ENCODE measurements at regions not wholly inside any gene's neighbourhood (a gene's known extent, or its start where the extent isn't known, plus 50 kb on each side); places are given as distances from the start of the nearest gene placed in this dataset.

DNA sequence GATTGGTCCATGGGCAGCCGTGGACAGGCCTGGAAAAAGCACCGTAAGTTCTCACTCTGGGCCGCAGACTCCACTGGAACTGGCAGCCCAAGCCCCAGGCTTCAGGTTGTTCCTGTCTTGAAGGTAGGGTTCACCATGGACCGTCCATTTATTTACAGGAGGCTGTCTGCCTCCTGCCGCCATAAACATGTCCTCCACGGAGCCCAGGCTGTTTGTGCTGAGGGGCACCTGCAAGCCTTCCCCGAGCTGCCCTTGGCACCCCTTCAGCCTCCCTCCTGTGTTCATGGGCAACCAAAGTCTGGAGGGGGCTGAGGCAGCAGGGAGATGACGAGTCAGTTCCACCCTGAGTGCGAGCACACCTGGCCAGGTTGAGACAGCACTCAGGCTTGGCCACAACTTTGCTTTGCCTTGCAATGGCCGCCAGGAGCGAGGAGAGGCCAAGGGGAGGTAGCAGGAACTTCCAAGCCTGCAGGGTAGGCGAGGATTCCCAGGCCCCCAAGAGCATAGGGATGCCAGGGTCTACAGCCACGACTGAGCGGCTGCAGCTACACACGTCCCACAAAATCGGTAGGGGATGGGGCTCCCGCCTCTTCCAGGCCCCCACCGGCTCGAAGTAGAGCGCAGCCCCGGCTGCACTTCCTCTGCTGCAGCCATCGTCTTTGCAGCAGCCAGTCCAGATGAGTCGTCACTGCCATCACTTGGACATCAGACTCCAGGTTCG, 1625.6 kb upstream of the ACO1 start:
- H3K36me3 Mint-ChIP-seq (ENCODE audit: low read depth), result no peaks in the 10 kb centered on the region
- no peak overlapping the region for H3K27ac Mint-ChIP-seq
- H3K9me3 Mint-ChIP-seq, result no peaks in the 10 kb centered on the region
- TF ChIP-seq, protein P1, sequence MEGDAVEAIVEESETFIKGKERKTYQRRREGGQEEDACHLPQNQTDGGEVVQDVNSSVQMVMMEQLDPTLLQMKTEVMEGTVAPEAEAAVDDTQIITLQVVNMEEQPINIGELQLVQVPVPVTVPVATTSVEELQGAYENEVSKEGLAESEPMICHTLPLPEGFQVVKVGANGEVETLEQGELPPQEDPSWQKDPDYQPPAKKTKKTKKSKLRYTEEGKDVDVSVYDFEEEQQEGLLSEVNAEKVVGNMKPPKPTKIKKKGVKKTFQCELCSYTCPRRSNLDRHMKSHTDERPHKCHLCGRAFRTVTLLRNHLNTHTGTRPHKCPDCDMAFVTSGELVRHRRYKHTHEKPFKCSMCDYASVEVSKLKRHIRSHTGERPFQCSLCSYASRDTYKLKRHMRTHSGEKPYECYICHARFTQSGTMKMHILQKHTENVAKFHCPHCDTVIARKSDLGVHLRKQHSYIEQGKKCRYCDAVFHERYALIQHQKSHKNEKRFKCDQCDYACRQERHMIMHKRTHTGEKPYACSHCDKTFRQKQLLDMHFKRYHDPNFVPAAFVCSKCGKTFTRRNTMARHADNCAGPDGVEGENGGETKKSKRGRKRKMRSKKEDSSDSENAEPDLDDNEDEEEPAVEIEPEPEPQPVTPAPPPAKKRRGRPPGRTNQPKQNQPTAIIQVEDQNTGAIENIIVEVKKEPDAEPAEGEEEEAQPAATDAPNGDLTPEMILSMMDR (IDR thresholded peaks at IDR 0.05; ENCODE audit: unreplicated experiment in 3 of 3), result no peak
- no peak overlapping the region for H3K4me3 Mint-ChIP-seq
- no peaks in the 10 kb centered on the region for H3K27me3 Mint-ChIP-seq (ENCODE audit: low read depth)
- peaks cover 5% of the 10 kb centered on the region for H3K4me1 Mint-ChIP-seq

DNA sequence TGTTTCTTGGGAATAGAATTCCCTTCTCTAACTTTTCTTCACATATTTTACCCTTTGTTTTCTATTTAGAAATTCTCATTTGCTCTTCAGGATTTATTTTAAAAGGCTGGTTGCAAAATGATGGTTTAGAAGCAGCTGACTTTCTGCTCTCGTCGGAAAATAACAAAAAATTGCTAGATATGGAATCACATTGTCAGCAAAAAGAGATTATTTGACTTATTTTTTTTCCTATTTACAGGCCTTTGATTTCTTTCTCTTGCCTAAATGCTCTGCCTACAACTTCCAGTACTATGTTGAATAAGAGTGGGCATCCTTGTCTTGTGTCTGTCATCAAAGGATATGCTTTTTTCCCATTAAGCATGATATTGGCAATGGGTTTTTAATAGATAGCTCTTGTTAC, 1619.1 kb upstream of the ACO1 start:
- no peaks in the 10 kb centered on the region for H3K4me1 Mint-ChIP-seq
- H3K36me3 Mint-ChIP-seq (ENCODE audit: low read depth), result no peaks in the 10 kb centered on the region
- no peak overlapping the region for H3K27ac Mint-ChIP-seq
- no peaks in the 10 kb centered on the region for H3K9me3 Mint-ChIP-seq
- TF ChIP-seq, protein P1 (IDR thresholded peaks at IDR 0.05; ENCODE audit: unreplicated experiment in 3 of 3), result no peak
- H3K4me3 Mint-ChIP-seq, result no peak overlapping the region
- H3K27me3 Mint-ChIP-seq (ENCODE audit: low read depth), result no peaks in the 10 kb centered on the region

DNA sequence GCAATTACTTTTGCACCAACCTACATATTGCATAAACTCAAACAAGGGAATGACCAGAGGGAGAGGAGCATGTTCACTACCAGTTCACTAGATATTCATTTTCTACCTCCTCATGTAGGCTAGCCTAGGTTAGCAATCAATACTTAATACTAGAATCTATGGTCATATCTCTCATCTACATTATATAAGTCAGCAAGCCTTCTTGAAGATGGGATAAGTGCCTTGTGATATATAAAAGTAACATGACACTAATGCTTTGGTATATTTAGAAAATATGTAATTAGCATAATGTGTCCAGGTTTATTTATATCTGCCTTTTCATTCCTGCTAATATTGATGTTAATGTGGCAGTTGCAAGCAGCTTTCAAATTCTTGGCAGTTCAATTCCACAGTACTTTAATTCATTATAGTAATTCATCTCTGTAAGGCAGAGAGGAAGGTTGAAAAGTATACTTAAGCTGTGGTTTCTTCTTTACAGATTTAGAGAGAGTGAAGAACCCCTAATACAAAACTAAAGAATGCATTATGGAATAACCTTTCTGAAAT, 1613.2 kb upstream of the ACO1 start:
- H3K27me3 Mint-ChIP-seq (ENCODE audit: low read depth), result no peaks in the 10 kb centered on the region
- TF ChIP-seq, protein P1 (IDR thresholded peaks at IDR 0.05; ENCODE audit: unreplicated experiment in 3 of 3), result no peak
- H3K9me3 Mint-ChIP-seq, result peaks cover 8% of the 10 kb centered on the region
- no peaks in the 10 kb centered on the region for H3K36me3 Mint-ChIP-seq (ENCODE audit: low read depth)
- peak overlapping the region in 2 of 3 experiments; percentile 45 to 57 for H3K27ac Mint-ChIP-seq
- peaks cover 12% of the 10 kb centered on the region for H3K4me1 Mint-ChIP-seq
- peak overlapping the region in 1 of 3 experiments; percentile 4 for H3K4me3 Mint-ChIP-seq

DNA sequence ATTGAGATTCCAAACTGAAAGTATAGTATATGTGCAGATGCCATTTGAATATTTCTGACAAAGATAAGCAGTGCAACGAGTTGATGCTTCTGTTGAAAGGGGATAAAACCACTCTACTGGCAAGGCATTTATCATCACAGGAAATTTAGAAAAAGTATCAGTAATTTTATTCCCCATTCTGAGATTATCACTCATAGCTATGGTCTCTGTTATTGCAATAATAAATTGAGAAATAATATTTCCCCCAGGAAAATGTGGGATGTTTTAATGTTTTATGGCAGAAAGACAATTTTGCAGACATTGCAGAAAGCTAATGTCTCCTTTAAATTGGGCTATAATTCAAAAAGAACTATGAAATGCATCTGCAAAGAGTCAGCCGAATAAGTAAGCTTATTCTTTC, 1612.7 kb upstream of the ACO1 start:
- TF ChIP-seq, protein P1 (IDR thresholded peaks at IDR 0.05; ENCODE audit: unreplicated experiment in 3 of 3), result no peak
- Mint-ChIP-seq H3K27ac (peak overlapping the region in 2 of 3 experiments; percentile 45 to 57), H3K4me1 (peaks cover 12% of the 10 kb centered on the region), H3K9me3 (peaks cover 8% of the 10 kb centered on the region), H3K36me3 (ENCODE audit: low read depth) (no peaks in the 10 kb centered on the region), H3K27me3 (ENCODE audit: low read depth) (no peaks in the 10 kb centered on the region), H3K4me3 (peak overlapping the region in 1 of 3 experiments; percentile 4)

DNA sequence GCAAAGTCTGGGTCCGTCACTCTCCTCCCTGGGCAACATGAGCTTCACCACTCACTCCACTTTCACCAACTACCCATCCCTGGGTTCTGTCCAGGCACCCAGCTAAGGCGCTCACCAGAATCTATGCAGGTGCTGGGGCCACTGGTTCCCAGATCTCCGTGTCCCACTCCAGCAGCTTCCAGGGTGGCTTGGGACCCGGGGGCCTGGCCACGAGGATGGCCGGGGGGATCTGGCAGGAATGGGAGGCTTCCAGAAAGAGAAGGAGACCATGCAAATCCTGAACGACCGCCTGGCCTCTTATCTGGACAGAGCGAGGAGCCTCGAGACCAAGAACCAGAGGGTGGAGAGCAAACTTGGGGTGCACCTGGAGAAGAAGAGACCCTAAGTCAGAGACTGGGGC, 1611.0 kb upstream of the ACO1 start:
- TF ChIP-seq, protein P1 (IDR thresholded peaks at IDR 0.05; ENCODE audit: unreplicated experiment in 3 of 3), result no peak
- Mint-ChIP-seq H3K36me3 (ENCODE audit: low read depth) (no peaks in the 10 kb centered on the region), H3K4me1 (peaks cover 12% of the 10 kb centered on the region), H3K27me3 (ENCODE audit: low read depth) (no peaks in the 10 kb centered on the region), H3K9me3 (peaks cover 11% of the 10 kb centered on the region), H3K27ac (no peak overlapping the region), H3K4me3 (no peak overlapping the region)

DNA sequence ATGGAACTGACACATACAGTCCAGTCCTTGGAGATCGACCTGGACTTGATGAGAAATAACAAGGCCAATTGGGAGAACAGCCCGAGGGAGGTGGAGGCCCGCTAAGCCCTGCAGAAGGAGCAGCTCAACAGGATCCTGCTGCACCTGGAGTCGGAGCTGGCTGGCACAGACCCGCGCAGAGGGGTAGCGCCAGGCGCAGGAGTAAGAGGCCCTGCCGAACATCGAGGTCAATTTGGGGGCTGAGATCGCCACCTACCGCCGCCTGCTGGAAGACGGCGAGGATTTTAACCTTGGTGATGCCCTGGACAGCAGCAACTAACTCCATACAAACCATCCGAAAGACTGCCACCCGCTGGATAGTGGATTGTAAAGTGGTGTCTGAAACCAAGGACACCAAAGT, 1610.1 kb upstream of the ACO1 start:
- TF ChIP-seq, protein P1 (IDR thresholded peaks at IDR 0.05; ENCODE audit: unreplicated experiment in 3 of 3), result no peak
- H3K4me1 Mint-ChIP-seq, result peaks cover 12% of the 10 kb centered on the region
- no peak overlapping the region for H3K4me3 Mint-ChIP-seq
- peaks cover 11% of the 10 kb centered on the region for H3K9me3 Mint-ChIP-seq
- H3K27ac Mint-ChIP-seq, result no peak overlapping the region
- H3K27me3 Mint-ChIP-seq (ENCODE audit: low read depth), result no peaks in the 10 kb centered on the region
- no peaks in the 10 kb centered on the region for H3K36me3 Mint-ChIP-seq (ENCODE audit: low read depth)
